GM10248 (cell line): ENCODE measurements at regions not wholly inside any gene's neighbourhood (a gene's known extent, or its start where the extent isn't known, plus 50 kb on each side); places are given as distances from the start of the nearest gene placed in this dataset.
"Not testable (repeated sequence)": the region's sequence is repeated elsewhere in the genome, so short reads cannot be mapped to it uniquely, and the experiment has no call there.

Source experiments
- CTCF ChIA-PET: fragments of 300-600 bp; sonication (Branson Sonifier 250); formaldehyde crosslinking; extraction: SDS; loops from one replicate; lab custom pipeline; 2021; ENCODE audit warnings: antibody characterized with exemption; lab: Yijun Ruan, JAX
- POLR2A ChIA-PET: fragments of 350-650 bp; sonication (Branson Sonifier 250); formaldehyde crosslinking; extraction: SDS; loops from one replicate; lab custom pipeline; 2020; ENCODE audit warnings: antibody characterized with exemption; lab: Yijun Ruan, JAX
- DNase-seq: peaks from one replicate; pipeline ENCODE4 v3.0.0; 2012; ENCODE audit errors: extremely low spot score
- TF ChIP-seq, protein P1 (sequence below): IDR thresholded peaks from 2 replicates; pipeline ENCODE4 v1.5.1; 2012; ENCODE audit warnings: mild to moderate bottlenecking, low read depth; ENCODE audit errors: extremely low read depth, missing control alignments, control extremely low read depth

DNA sequence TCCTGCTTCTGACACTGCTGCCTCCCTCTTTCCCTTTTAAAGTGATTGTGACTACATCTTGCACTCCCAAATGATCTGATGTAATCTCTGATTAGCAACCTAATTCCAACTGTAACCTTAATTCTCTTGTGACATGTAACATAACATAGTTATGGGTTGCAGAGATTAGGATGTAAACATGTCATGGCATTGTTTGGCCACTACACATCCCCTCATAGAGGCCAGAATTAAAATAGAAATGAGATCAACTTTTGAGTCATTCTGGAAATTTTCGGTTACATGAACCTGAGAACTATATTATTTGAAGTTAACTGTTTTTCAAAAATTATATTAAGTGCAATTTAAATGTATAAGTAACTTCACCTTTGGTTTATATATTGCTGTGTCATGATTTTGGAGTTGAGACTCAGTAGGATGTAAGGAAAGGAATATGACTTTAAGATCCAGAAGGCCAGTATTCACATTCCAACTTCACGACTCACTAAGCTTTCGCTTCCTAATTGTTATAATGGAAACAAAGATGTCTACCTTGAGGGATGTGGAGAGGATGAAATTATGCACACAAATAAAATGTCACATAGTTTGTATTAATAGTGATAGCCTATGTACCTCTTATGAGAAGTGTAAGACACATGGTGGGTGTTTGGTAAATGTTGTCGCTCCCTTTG is 611.9 kb upstream of the MAP3K7 start:
- ChIA-PET CTCF (interaction anchor here (0.8 to 0.9 kb wide), 2 partner anchors 11 to 23 kb away, joined by 3 read pairs; no protein-coding TSS in a partner anchor), POLR2A (no interaction called here)
- TF ChIP-seq, protein P1, sequence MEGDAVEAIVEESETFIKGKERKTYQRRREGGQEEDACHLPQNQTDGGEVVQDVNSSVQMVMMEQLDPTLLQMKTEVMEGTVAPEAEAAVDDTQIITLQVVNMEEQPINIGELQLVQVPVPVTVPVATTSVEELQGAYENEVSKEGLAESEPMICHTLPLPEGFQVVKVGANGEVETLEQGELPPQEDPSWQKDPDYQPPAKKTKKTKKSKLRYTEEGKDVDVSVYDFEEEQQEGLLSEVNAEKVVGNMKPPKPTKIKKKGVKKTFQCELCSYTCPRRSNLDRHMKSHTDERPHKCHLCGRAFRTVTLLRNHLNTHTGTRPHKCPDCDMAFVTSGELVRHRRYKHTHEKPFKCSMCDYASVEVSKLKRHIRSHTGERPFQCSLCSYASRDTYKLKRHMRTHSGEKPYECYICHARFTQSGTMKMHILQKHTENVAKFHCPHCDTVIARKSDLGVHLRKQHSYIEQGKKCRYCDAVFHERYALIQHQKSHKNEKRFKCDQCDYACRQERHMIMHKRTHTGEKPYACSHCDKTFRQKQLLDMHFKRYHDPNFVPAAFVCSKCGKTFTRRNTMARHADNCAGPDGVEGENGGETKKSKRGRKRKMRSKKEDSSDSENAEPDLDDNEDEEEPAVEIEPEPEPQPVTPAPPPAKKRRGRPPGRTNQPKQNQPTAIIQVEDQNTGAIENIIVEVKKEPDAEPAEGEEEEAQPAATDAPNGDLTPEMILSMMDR = no peak
- no peak for DNase-seq

DNA sequence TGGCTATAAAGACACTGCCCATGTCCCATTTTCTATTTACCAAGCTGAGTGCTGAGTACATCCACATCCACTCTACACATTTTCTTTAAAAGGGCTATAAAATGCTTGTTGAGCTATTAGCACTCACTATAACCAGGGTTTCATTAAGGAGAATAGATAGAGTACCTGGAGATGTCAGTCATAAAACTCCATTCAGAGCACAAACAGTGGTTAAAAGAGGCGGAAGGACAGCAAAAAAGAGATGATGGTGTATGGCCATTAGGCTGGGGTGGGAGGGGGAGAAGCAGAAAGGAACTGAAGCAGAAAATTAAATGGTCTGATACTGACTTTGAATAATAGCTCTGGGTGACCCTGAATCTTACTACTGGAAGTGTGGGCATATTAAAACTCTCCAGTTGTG is 609.9 kb upstream of the MAP3K7 start:
- TF ChIP-seq, protein P1 = no peak
- no peak for DNase-seq
- CTCF ChIA-PET = interaction anchor here (0.8 to 1.2 kb wide), 3 partner anchors 8 to 174 kb away, joined by 3 read pairs; no protein-coding TSS in a partner anchor
- POLR2A ChIA-PET = no interaction called here

DNA sequence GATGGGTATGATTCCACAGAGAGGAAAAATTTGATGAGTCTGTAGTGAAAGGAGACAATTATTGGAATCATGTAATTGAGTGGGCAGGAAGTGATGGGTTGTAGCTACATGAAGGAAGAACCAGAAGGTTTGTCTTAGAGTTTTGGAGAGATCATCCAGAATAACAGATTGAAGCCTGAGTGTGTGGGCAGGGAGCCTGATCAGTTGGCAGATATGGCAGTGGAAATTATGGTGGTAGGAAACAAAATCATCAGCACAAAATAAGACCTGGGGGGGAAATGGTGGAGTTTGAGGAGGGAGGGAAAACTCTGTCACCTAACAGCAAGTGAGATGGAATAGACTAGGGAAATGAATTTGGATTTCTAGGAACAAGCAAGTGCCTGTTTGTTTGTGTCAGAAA is 606.6 kb upstream of the MAP3K7 start:
- DNase-seq = no peak
- ChIA-PET CTCF (interaction anchor here (1.0 kb wide), 1 partner anchor 11 kb away, joined by 3 read pairs; no protein-coding TSS in a partner anchor), POLR2A (no interaction called here)
- TF ChIP-seq, protein P1 = no peak

DNA sequence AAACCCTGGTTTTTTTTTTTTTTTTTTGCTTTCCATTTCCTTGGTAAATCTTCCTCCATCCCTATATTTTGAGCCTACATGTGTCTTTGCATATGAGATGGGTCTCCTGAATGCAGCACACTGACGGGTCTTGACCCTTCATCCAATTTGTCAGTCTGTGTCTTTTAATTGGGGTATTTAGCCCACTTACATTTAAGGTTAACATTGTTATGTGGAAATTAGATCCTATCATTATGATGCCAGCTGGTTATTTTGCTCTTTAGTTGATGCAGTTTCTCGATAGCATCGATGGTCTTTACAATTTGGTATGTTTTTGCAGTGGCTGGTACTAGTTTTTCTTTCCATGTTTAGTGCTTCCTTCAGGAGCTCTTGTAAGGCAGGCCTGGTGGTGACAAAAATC is 603.2 kb upstream of the MAP3K7 start:
- POLR2A ChIA-PET, DNase-seq: not testable (repeated sequence)
- CTCF ChIA-PET = interaction anchor here (1.3 to 1.6 kb wide), 2 partner anchors 12 to 29 kb away, joined by 3 to 5 read pairs; no protein-coding TSS in a partner anchor

DNA sequence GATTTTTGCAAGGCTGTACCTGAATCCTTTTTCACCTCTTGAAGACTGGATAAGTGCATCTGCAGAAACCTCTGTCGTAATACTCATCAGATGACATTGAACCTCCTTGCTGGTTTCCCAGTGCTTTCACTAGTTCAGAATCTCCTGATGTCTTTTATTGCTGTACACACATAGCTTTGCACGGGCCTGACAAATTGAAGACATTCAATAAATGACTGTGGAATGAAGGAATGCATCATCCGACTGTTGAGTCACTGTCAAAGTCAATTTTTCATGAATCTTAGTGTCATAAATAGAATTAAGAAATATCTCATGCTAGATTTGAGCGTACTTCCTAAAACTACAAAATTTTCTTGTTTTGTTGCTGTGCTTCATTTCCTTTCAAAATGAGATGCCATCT is 598.2 kb upstream of the MAP3K7 start:
- ChIA-PET CTCF (no interaction called here), POLR2A (no interaction called here)
- DNase-seq = no peak
- TF ChIP-seq, protein P1 = no peak

DNA sequence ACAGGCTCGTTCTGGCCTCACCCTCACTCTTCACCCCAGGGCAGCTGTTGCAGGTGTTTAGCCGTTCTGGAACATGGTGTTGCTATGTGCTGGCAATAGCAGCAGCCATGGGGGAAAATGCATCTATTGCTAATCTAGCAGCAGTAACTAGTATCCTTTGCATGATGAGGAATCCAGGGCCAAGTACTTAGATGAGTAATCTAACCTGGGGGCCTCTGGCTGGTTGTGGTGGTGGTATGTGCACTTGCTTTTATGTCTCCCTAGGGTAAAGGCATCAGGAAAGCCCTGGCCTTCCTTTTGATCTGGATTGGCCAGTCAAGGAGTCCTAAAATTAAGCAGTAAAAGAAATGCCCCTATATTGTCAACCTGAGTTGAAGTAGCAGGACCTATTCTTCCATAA is 594.5 kb upstream of the MAP3K7 start:
- POLR2A ChIA-PET = no interaction called here
- TF ChIP-seq, protein P1 = no peak
- CTCF ChIA-PET = no interaction called here
- DNase-seq = no peak

DNA sequence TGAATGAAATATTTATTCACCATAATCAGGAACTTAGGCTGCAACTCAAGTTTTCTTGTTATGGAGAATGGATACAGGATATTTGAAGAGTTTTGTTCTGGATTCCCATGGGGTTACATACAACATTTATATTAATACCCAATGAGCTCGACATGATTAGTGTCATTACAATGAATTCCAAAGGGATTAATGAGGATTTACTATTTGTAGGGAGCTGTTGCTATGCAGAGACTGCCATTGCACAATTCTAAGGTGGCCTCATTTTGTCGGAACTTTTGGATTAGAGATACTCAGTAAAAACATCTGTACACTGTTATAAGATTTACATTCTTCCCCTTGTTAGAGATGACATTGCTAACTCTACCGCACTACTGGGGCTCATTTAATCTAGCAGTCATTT is 586.8 kb upstream of the MAP3K7 start:
- DNase-seq = no peak
- POLR2A ChIA-PET = no interaction called here
- TF ChIP-seq, protein P1 = no peak
- CTCF ChIA-PET = interaction anchor here (1.1 kb wide), 1 partner anchor 14 kb away, joined by 4 read pairs; no protein-coding TSS in a partner anchor
